Prostate gland (tissue), 2 donors: ENCODE measurements at regions not wholly inside any gene's neighbourhood (a gene's known extent, or its start where the extent isn't known, plus 50 kb on each side); places are given as distances from the start of the nearest gene placed in this dataset.

Source experiments
- DNase-seq: peaks from one replicate; pipeline ENCODE4 v3.0.0-alpha.2; 2019; ENCODE audit warnings: low spot score
- H3K27ac ChIP-seq, 2 donors: fragments of 200-600 bp; sonication (generic); 2 replicates each; pipeline ENCODE4 v1.5.1; 2017 to 2019
- H3K27me3 ChIP-seq: fragments of 200-600 bp; sonication (generic); replicated peaks from 2 replicates; pipeline ENCODE4 v1.5.1; 2019; ENCODE audit not compliant: insufficient read depth
- H3K36me3 ChIP-seq, 2 donors: fragments of 200-600 bp; sonication (generic); 1 replicate in 1 of 2; 2 replicates in 1 of 2; pipeline versions ENCODE4 v1.5.1 to v1.8.1; 2017 to 2019
- H3K4me1 ChIP-seq: fragments of 200-600 bp; sonication (generic); replicated peaks from 2 replicates; pipeline ENCODE4 v1.5.1; 2019
- H3K4me3 ChIP-seq, 2 donors: fragments of 200-600 bp; sonication (generic); 2 replicates each; pipeline ENCODE4 v1.5.1; 2017 to 2019
- H3K9me3 ChIP-seq: fragments of 200-600 bp; sonication (generic); 2 replicates; pipeline ENCODE4 v1.5.1; 2017
- POLR2A ChIP-seq: fragments of 450-650 bp; IDR thresholded peaks from one replicate; pipeline ENCODE4 v1.6.1; 2016; ENCODE audit warnings: antibody characterized with exemption, mild to moderate bottlenecking
- POLR2AphosphoS5 ChIP-seq: sonication (generic); formaldehyde crosslinking; IDR thresholded peaks from one replicate; pipeline ENCODE4 v1.6.1; 2017; ENCODE audit warnings: antibody characterized with exemption
- WGBS: methylation state at CpG from one replicate; pipeline ENCODE4 v1.1.5; 2018; 5-methylcytosine and 5-hydroxymethylcytosine counted together
- intact Hi-C: fragments of 100-400 bp; cut with DNase I; formaldehyde crosslinking; loops from one replicate; pipeline ENCODE4 v1.14.2; 2022
- TF ChIP-seq, protein P1 (sequence below), 4 experiments: fragments of 200-600 bp in 2 of 4; fragments of 450-650 bp in 2 of 4; sonication (generic) in 2 of 4; IDR thresholded peaks; 1 replicate in 3 of 4; 2 replicates in 1 of 4; pipeline ENCODE4 v1.5.1; 2016 to 2019; ENCODE audit warnings: antibody characterized with exemption in 4 of 4, mild to moderate bottlenecking in 2 of 4, moderate library complexity in 2 of 4

- no peak overlapping the region for H3K27ac ChIP-seq
- intact Hi-C loops = no loop called here
- H3K9me3 ChIP-seq = no peaks in the 10 kb centered on the region
- no peaks in the 10 kb centered on the region for H3K4me1 ChIP-seq
- TF ChIP-seq POLR2A (no peak), POLR2AphosphoS5 (no peak)
- TF ChIP-seq, protein P1, sequence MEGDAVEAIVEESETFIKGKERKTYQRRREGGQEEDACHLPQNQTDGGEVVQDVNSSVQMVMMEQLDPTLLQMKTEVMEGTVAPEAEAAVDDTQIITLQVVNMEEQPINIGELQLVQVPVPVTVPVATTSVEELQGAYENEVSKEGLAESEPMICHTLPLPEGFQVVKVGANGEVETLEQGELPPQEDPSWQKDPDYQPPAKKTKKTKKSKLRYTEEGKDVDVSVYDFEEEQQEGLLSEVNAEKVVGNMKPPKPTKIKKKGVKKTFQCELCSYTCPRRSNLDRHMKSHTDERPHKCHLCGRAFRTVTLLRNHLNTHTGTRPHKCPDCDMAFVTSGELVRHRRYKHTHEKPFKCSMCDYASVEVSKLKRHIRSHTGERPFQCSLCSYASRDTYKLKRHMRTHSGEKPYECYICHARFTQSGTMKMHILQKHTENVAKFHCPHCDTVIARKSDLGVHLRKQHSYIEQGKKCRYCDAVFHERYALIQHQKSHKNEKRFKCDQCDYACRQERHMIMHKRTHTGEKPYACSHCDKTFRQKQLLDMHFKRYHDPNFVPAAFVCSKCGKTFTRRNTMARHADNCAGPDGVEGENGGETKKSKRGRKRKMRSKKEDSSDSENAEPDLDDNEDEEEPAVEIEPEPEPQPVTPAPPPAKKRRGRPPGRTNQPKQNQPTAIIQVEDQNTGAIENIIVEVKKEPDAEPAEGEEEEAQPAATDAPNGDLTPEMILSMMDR (IDR thresholded peaks at IDR 0.05) = no peak
- no peak for DNase-seq
- H3K36me3 ChIP-seq = no peaks in the 10 kb centered on the region
- H3K4me3 ChIP-seq = no peak overlapping the region
- WGBS = 92% methylated on average over 22 of the region's 25 CpGs
- no peaks in the 10 kb centered on the region for H3K27me3 ChIP-seq
Observed at GRCh38 chr6:169965657-169966311, 214.4 kb downstream of the ERMARD start.

- Histone ChIP-seq H3K9me3 (no peaks in the 10 kb centered on the region), H3K4me3 (no peak overlapping the region), H3K36me3 (no peaks in the 10 kb centered on the region), H3K4me1 (no peaks in the 10 kb centered on the region), H3K27me3 (no peaks in the 10 kb centered on the region), H3K27ac (no peak overlapping the region)
- WGBS = 66% methylated on average over 6 of the region's 6 CpGs
- TF ChIP-seq, protein P1 (IDR thresholded peaks at IDR 0.05) = no peak
- TF ChIP-seq POLR2A (no peak), POLR2AphosphoS5 (no peak)
- intact Hi-C loops = no loop called here
- no peak for DNase-seq
Observed at GRCh38 chr6:169965239-169965638, 213.8 kb downstream of the ERMARD start.

DNA sequence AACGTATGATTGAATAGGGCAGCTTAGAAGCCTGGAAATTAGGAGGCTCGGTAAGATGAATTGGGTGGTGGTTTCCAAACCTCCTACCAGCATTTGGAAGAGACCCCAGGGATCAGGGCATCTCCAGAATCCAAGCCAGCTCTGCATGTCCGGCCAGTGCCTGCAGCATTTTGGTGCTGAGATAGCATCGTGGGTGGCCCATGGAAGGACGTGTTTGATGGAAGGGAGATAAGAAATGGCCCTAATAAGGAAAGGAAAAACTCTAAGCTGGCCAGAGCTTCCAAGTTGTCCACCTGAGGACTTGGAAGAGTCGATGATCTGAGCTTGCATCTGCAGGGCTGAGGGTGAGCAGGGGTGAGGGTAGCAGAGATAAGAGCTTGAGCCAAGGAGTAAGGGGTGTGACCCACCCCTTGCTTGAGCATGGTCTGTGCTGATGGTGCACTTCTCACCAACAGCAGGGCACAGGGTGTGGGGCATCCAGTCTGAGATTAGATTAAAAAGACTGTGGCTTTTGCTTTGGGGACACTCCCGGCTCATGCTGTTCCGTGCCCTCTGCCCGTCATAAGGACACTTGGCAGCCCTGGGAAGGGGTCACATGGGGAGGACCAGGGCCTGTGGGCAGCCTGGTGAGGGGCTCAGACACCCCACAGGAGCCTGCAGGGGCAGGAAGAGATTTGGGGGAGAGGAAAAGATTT, 213.2 kb downstream of the ERMARD start:
- Histone ChIP-seq H3K27ac (no peak overlapping the region), H3K4me1 (no peaks in the 10 kb centered on the region), H3K36me3 (no peaks in the 10 kb centered on the region), H3K4me3 (no peak overlapping the region), H3K27me3 (no peaks in the 10 kb centered on the region), H3K9me3 (no peaks in the 10 kb centered on the region)
- intact Hi-C loops = loop anchor here (5.0 kb wide), 2 partner anchors 328 to 553 kb away; partner anchors contain the start of gene DLL1
- TF ChIP-seq, protein P1 (IDR thresholded peaks at IDR 0.05) = no peak
- TF ChIP-seq POLR2AphosphoS5 = no peak
- TF ChIP-seq POLR2A = no peak
- no peak for DNase-seq
- 68% methylated on average over 9 of the region's 9 CpGs for WGBS

GRCh38 chr6:169963581-169964297, 212.3 kb downstream of the ERMARD start:
- no peaks in the 10 kb centered on the region for H3K9me3 ChIP-seq
- intact Hi-C loops = loop anchor here (5.0 kb wide), 2 partner anchors 329 to 554 kb away; partner anchors contain the start of gene DLL1
- H3K27ac ChIP-seq = no peak overlapping the region
- no peak overlapping the region for H3K4me3 ChIP-seq
- 94% methylated on average over 52 of the region's 55 CpGs for WGBS
- H3K27me3 ChIP-seq = no peaks in the 10 kb centered on the region
- no peak for DNase-seq
- H3K36me3 ChIP-seq = no peaks in the 10 kb centered on the region
- no peaks in the 10 kb centered on the region for H3K4me1 ChIP-seq
- TF ChIP-seq, protein P1 (IDR thresholded peaks at IDR 0.05) = no peak
- TF ChIP-seq POLR2AphosphoS5 (no peak), POLR2A (no peak)
